SJCRH30 (cell line): ENCODE measurements at regions not wholly inside any gene's neighbourhood (a gene's known extent, or its start where the extent isn't known, plus 50 kb on each side); places are given as distances from the start of the nearest gene placed in this dataset.
A peak's percentile ranks its signal among the peaks of the same experiment; 100 is the strongest.

Source experiments
- DNase-seq, 2 experiments: peaks; one replicate each; pipeline ENCODE4 v3.0.0-alpha.2; 2015 to 2020
- H3K27ac ChIP-seq: fragments of 250-450 bp; sonication (Bioruptor Pico); 2 replicates; pipeline ENCODE4 v1.5.1; 2020; ENCODE audit warnings: mild to moderate bottlenecking, moderate library complexity
- H3K27me3 ChIP-seq: fragments of 250-450 bp; sonication (Bioruptor Pico); 2 replicates; pipeline ENCODE4 v1.5.1; 2020; ENCODE audit warnings: mild to moderate bottlenecking, moderate library complexity
- H3K36me3 ChIP-seq: fragments of 250-450 bp; sonication (Bioruptor Pico); 2 replicates; pipeline ENCODE4 v1.5.1; 2020; ENCODE audit warnings: mild to moderate bottlenecking, moderate library complexity
- H3K4me1 ChIP-seq: fragments of 250-450 bp; sonication (Bioruptor Pico); 2 replicates; pipeline ENCODE4 v1.5.1; 2020; ENCODE audit warnings: mild to moderate bottlenecking, moderate library complexity
- H3K4me3 ChIP-seq: fragments of 250-450 bp; sonication (Bioruptor Pico); 2 replicates; pipeline ENCODE4 v1.5.1; 2020; ENCODE audit warnings: mild to moderate bottlenecking, moderate library complexity
- H3K9me3 ChIP-seq: fragments of 250-450 bp; sonication (Bioruptor Pico); replicated peaks from 2 replicates; pipeline ENCODE4 v1.5.1; 2020; ENCODE audit warnings: mild to moderate bottlenecking, moderate library complexity

- H3K4me1 ChIP-seq = peaks cover 23% of the 10 kb centered on the region
- H3K36me3 ChIP-seq = no peaks in the 10 kb centered on the region
- no peak overlapping the region for H3K27ac ChIP-seq
- H3K9me3 ChIP-seq = no peaks in the 10 kb centered on the region
- H3K4me3 ChIP-seq = no peak overlapping the region
- no peaks in the 10 kb centered on the region for H3K27me3 ChIP-seq
- DNase-seq = no peak
These were observed 56.6 kb upstream of the SETBP1 start for GRCh38 chr18:44624052-44624451.

DNA sequence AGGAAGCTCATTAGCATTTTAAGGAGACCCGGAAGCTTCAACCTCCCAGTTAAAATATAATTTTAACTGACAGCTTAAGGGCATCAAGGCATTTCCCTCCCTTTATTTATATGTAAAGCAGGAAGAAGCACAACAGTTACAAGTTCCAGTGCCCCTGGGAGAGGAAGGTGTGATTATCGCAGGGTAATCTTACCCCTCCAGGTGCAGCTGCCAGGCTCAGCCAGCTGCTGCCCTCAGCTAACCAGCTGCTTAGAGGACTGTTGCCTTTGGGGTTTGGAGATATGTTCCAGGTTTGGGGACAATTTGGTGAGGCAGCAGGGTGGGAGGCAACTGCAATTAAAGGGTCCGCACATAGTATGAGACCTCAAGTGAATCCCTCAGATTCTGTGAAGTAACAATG lies 55.3 kb upstream of the SETBP1 start:
- Histone ChIP-seq H3K36me3 (no peaks in the 10 kb centered on the region), H3K9me3 (no peaks in the 10 kb centered on the region), H3K4me1 (peaks cover 23% of the 10 kb centered on the region), H3K27ac (no peak overlapping the region), H3K27me3 (no peaks in the 10 kb centered on the region), H3K4me3 (no peak overlapping the region)
- DNase-seq = peak; percentile 26 to 50

DNA sequence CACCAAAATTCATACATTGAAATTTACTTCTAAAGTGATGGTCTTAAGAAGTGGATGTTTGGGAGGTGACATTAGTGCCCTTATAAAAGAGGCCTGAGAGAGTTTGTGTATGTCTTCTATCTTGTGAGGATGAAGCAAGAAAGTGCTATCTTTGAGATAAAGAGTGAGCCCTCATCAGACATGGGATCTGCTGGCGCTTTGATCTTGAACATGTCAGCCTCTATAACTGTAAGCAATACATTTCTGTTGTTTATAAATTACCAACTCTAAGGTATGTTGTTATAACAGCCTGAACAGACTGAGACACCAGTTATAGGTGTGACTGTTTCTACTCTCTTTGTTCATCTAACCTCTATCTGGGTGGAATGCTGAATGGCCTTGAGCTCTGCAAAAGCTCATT lies 54.5 kb upstream of the SETBP1 start:
- no peak overlapping the region for H3K27ac ChIP-seq
- no peak for DNase-seq
- H3K36me3 ChIP-seq = no peaks in the 10 kb centered on the region
- H3K4me3 ChIP-seq = no peak overlapping the region
- no peaks in the 10 kb centered on the region for H3K27me3 ChIP-seq
- no peaks in the 10 kb centered on the region for H3K9me3 ChIP-seq
- peaks cover 23% of the 10 kb centered on the region for H3K4me1 ChIP-seq

GRCh38 chr18:44626807-44627206 lies 53.9 kb upstream of the SETBP1 start:
- peak overlapping the region; percentile 53 for H3K27ac ChIP-seq
- H3K4me1 ChIP-seq = peaks cover 23% of the 10 kb centered on the region
- no peak overlapping the region for H3K4me3 ChIP-seq
- no peaks in the 10 kb centered on the region for H3K36me3 ChIP-seq
- DNase-seq = no peak
- H3K9me3 ChIP-seq = no peaks in the 10 kb centered on the region
- no peaks in the 10 kb centered on the region for H3K27me3 ChIP-seq

DNA sequence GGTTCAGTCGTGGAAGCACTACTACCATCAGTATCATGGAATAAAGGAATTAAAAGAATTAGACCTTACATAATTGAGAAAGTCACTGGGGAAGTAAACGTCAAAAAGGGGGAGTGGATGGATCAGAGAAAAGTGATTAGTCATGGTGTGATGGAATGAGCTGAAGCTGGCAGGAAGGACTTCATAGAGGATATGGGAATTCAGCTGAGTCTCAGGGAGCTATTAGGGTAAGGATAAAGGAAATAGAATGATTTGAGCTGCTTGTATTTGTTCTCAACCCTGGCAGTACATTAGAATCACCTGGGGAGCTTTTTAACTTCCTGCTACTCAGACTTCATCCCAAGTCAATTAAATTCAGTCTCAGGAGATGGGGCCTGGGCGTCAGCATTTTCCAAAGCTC lies 53.4 kb upstream of the SETBP1 start:
- peaks cover 23% of the 10 kb centered on the region for H3K4me1 ChIP-seq
- DNase-seq = peak; percentile 7 to 39
- H3K27ac ChIP-seq = peak overlapping the region; percentile 53

DNA sequence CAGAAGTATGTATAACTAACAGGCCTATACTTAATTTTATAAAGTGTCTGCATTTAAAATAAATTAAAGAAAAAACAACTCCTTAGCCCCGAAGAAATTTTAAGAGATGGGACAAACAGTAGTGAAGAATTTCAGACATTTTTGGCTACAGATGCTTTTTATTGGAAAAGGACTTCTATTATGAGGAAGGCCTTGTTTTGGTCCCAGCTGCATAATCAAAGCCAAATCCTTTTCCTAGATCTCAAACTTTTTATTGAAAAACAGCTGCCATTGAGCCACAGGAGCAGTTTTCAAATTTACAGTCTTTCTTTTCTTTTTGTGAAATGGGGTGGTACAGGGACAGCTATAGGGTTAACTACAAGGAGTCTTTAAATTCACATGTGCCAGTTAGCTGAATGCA lies 51.3 kb upstream of the SETBP1 start:
- Histone ChIP-seq H3K4me1 (peaks cover 23% of the 10 kb centered on the region), H3K27me3 (no peaks in the 10 kb centered on the region), H3K36me3 (no peaks in the 10 kb centered on the region), H3K27ac (no peak overlapping the region), H3K9me3 (no peaks in the 10 kb centered on the region), H3K4me3 (no peak overlapping the region)
- DNase-seq = no peak

More for the DNA sequence above, 53.4 kb upstream of the SETBP1 start:
- no peaks in the 10 kb centered on the region for H3K9me3 ChIP-seq
- H3K4me3 ChIP-seq = no peak overlapping the region
- H3K36me3 ChIP-seq = no peaks in the 10 kb centered on the region
- no peaks in the 10 kb centered on the region for H3K27me3 ChIP-seq

GRCh38 chr18:44630118-44630517 lies 50.6 kb upstream of the SETBP1 start:
- H3K4me1 ChIP-seq = peaks cover 21% of the 10 kb centered on the region
- no peaks in the 10 kb centered on the region for H3K9me3 ChIP-seq
- no peak overlapping the region for H3K4me3 ChIP-seq
- H3K27ac ChIP-seq = no peak overlapping the region
- no peaks in the 10 kb centered on the region for H3K27me3 ChIP-seq
- H3K36me3 ChIP-seq = no peaks in the 10 kb centered on the region
- no peak for DNase-seq
